GDM1 (cell line): ENCODE measurements at regions not wholly inside any gene's neighbourhood (a gene's known extent, or its start where the extent isn't known, plus 50 kb on each side); places are given as distances from the start of the nearest gene placed in this dataset.
A peak's percentile ranks its signal among the peaks of the same experiment; 100 is the strongest.

Experiments
- DNase-seq: peaks from one replicate; lab custom pipeline; 2025; lab: John Stamatoyannopoulos, UW

DNA sequence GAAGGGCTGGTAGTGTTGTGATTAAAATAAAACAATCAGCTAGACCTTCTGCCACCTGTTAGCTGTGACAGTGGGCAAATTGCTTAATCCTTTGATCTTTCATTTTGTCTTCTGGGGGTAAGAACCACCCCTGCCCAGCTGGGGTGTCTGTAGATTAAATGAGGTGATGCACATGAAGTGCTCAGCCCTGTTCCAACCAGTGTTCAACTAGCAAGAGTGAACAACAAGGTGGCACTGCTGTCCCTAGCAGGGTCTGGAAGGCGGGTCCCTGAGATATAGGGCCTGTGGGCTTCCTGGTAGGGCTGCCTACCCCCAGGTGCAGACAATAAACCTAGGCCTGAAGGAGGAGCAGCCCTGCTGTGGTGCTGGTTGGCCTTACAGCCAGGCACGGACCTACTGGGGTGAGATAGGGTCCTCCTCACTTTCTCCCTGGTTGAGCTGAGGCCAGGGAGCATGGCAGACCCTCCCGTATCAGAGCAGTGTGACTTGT, 60.6 kb downstream of the ARL6IP4 start:
- peak; percentile 16 for DNase-seq

- DNase-seq, result no peak
Measured at GRCh38 chr12:123040106-123040505, 59.6 kb downstream of the ARL6IP4 start.

DNA sequence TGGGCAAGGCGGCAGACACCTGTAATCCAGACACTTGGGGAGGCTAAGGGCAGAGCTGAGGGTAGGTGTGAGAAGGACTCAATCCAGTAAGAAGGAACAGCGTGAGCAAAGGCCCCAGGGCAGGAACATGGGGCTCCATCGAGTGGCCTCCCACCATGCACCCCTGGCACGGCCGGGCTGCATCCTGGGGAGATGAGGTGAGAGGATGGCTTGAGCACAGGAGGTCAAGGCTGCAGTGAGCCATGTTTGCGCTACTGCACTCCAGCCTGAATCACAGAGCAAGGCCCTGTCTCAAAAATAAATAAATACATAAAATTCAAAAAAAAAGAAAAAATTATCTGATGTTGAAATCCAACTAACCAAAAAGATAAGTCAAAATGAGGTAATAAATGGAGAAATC, 58.5 kb downstream of the ARL6IP4 start:
- no peak for DNase-seq

- no peak for DNase-seq
Measured at GRCh38 chr12:123038486-123038885, 58.0 kb downstream of the ARL6IP4 start.

DNA sequence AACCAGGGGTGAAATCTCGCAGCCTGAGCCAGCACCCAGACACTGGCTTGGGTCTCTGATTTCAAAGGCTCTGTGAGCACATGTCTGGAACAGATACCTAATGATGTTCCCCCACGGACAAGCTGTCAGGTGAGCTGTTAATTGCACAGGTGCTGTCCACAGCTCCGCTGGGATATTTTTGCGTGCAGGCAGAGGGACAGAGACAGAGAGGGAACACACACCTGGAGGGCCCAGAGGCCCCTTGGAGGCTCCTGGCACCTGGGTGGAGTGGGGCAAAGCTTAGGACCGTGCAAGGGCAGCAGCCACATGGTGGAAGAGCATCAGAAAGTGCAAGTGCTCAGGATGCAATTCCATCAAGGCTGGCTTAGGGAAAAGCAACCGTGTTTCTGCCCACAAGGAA, 57.3 kb downstream of the ARL6IP4 start:
- no peak for DNase-seq

GRCh38 chr12:123036466-123037285, 56.2 kb downstream of the ARL6IP4 start:
- DNase-seq, result no peak

- DNase-seq, result no peak
Measured at GRCh38 chr12:123035841-123036240, 55.4 kb downstream of the ARL6IP4 start.

GRCh38 chr12:123034865-123035264, 54.4 kb downstream of the ARL6IP4 start:
- no peak for DNase-seq

DNA sequence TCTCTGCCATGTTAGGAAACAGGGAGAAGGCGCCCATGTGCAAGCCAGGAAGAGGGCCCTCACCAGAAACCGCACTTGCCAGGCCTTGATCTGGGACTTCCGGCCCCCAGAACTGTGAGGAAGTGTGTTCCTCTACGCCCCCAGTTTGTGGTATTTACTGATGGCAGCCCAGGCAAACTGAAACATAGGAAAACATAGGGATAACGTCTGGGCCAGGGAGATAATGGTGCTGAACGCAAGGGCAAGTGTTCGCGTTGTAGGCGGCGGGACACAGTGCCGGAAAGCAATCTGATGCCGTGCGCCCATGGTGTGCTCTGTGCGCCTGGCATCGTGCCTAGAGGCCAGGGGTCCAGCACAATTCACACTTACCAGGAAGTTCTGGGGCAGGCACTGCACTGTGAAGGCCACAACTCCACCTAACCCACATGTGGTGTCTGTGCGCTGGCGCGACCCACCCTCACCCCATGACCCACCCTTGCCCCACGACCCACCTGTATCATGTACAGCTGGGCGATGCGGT, 53.6 kb downstream of the ARL6IP4 start:
- peak; percentile 92 for DNase-seq

- no peak for DNase-seq
Measured at GRCh38 chr12:123033392-123034021, 53.0 kb downstream of the ARL6IP4 start.

GRCh38 chr12:123032736-123033391, 52.4 kb downstream of the ARL6IP4 start:
- DNase-seq, result no peak
